Right kidney (tissue), 1 donor: ENCODE measurements at regions not wholly inside any gene's neighbourhood (a gene's known extent, or its start where the extent isn't known, plus 50 kb on each side); places are given as distances from the start of the nearest gene placed in this dataset.

Experiments
- DNase-seq: peaks from one replicate; pipeline ENCODE4 v3.0.0-alpha.2; 2016

- DNase-seq = no peak
These were observed 109.9 kb downstream of the AIPL1 start for GRCh38 chr17:6325051-6325450.

- DNase-seq = no peak
These were observed 111.1 kb downstream of the AIPL1 start for GRCh38 chr17:6323626-6324356.

GRCh38 chr17:6322316-6322715 lies 112.6 kb downstream of the AIPL1 start:
- DNase-seq = no peak

GRCh38 chr17:6314311-6314710 lies 120.6 kb downstream of the AIPL1 start:
- DNase-seq = no peak

GRCh38 chr17:6313835-6314234 lies 121.1 kb downstream of the AIPL1 start:
- no peak for DNase-seq

GRCh38 chr17:6306820-6307219 lies 128.1 kb downstream of the AIPL1 start:
- no peak for DNase-seq

- DNase-seq = no peak
These were observed 129.1 kb downstream of the AIPL1 start for GRCh38 chr17:6305613-6306360.

- no peak for DNase-seq
These were observed 129.9 kb downstream of the AIPL1 start for GRCh38 chr17:6304894-6305612.

- DNase-seq = peak; percentile 36
These were observed 131.3 kb downstream of the AIPL1 start for GRCh38 chr17:6303664-6304063.

GRCh38 chr17:6299275-6299674 lies 135.6 kb downstream of the AIPL1 start:
- no peak for DNase-seq

- DNase-seq = no peak
These were observed 137.0 kb downstream of the AIPL1 start for GRCh38 chr17:6297960-6298359.

- DNase-seq = no peak
These were observed 137.8 kb downstream of the AIPL1 start for GRCh38 chr17:6297119-6297518.

- DNase-seq = no peak
These were observed 144.3 kb downstream of the AIPL1 start for GRCh38 chr17:6290488-6291196.

GRCh38 chr17:6286233-6286632 lies 148.7 kb downstream of the AIPL1 start:
- no peak for DNase-seq

GRCh38 chr17:6285486-6285885 lies 149.4 kb downstream of the AIPL1 start:
- no peak for DNase-seq

- no peak for DNase-seq
These were observed 155.3 kb downstream of the AIPL1 start for GRCh38 chr17:6279659-6280058.

GRCh38 chr17:6278376-6278775 lies 156.5 kb downstream of the AIPL1 start:
- DNase-seq = no peak

GRCh38 chr17:6276711-6277110 lies 158.2 kb downstream of the AIPL1 start:
- DNase-seq = no peak

- DNase-seq = no peak
These were observed 160.6 kb downstream of the AIPL1 start for GRCh38 chr17:6274310-6274709.

GRCh38 chr17:6269478-6269877 lies 165.4 kb downstream of the AIPL1 start:
- no peak for DNase-seq

GRCh38 chr17:6261466-6261865 lies 173.5 kb downstream of the AIPL1 start:
- DNase-seq = no peak

- no peak for DNase-seq
These were observed 175.0 kb downstream of the AIPL1 start for GRCh38 chr17:6259899-6260298.

- DNase-seq = no peak
These were observed 177.6 kb downstream of the AIPL1 start for GRCh38 chr17:6257336-6257735.
